GM23338 (cell line): ENCODE measurements at regions not wholly inside any gene's neighbourhood (a gene's known extent, or its start where the extent isn't known, plus 50 kb on each side); places are given as distances from the start of the nearest gene placed in this dataset.

Experiments used
- ATAC-seq: fragments of 200-7000 bp; cut with Tn5 transposase; 3 replicates; pipeline ENCODE4 v1.9.1; 2020
- DNase-seq: peaks from one replicate; pipeline ENCODE4 v3.0.0-alpha.2; 2015; ENCODE audit warnings: low spot score
- H2AFZ ChIP-seq: fragments of 200-600 bp; sonication (generic); 2 replicates; pipeline ENCODE4 v1.8.0; 2016; ENCODE audit warnings: antibody characterized with exemption, mild to moderate bottlenecking, moderate library complexity
- H3F3A ChIP-seq: fragments of 200-600 bp; sonication (generic); replicated peaks from 2 replicates; pipeline ENCODE4 v1.8.0; 2017; ENCODE audit warnings: antibody characterized with exemption, mixed run types, low read depth
- H3K27ac ChIP-seq: fragments of 200-600 bp; sonication (generic); 2 replicates; pipeline ENCODE4 v1.6.1; 2016; ENCODE audit warnings: low read depth
- H3K27me3 ChIP-seq: fragments of 200-600 bp; sonication (generic); 2 replicates; pipeline ENCODE4 v1.8.0; 2016; ENCODE audit warnings: mild to moderate bottlenecking, mixed run types, moderate library complexity; ENCODE audit not compliant: insufficient read depth
- H3K36me3 ChIP-seq: fragments of 200-600 bp; sonication (generic); 2 replicates; pipeline ENCODE4 v1.8.0; 2016; ENCODE audit warnings: mild to moderate bottlenecking; ENCODE audit not compliant: insufficient read depth
- H3K4me1 ChIP-seq: fragments of 200-600 bp; sonication (generic); 2 replicates; pipeline ENCODE4 v1.8.0; 2016; ENCODE audit warnings: mild to moderate bottlenecking, moderate library complexity; ENCODE audit not compliant: insufficient read depth
- H3K4me2 ChIP-seq: fragments of 200-600 bp; sonication (generic); 2 replicates; pipeline ENCODE4 v1.7.1; 2017; ENCODE audit warnings: mixed run types
- H3K4me3 ChIP-seq: fragments of 200-600 bp; sonication (generic); 2 replicates; pipeline ENCODE4 v1.6.1; 2016; ENCODE audit warnings: mixed run types
- H3K79me2 ChIP-seq: fragments of 200-600 bp; sonication (generic); replicated peaks from 2 replicates; pipeline ENCODE4 v1.8.0; 2017; ENCODE audit warnings: mild to moderate bottlenecking; ENCODE audit not compliant: insufficient read depth
- H3K9me2 ChIP-seq: fragments of 200-600 bp; sonication (generic); 2 replicates; pipeline ENCODE4 v1.8.0; 2017; ENCODE audit not compliant: insufficient read depth
- H4K20me1 ChIP-seq: fragments of 200-600 bp; sonication (generic); replicated peaks from 2 replicates; pipeline ENCODE4 v1.8.0; 2017; ENCODE audit warnings: mild to moderate bottlenecking; ENCODE audit not compliant: insufficient read depth
- H3K27ac Mint-ChIP-seq: 2 replicates; pipeline ENCODE4 v1.8.0; 2020; ENCODE audit warnings: inconsistent platforms, mild to moderate bottlenecking, moderate library complexity, mixed read lengths
- H3K27me3 Mint-ChIP-seq: 3 replicates; pipeline ENCODE4 v1.8.0; 2022; ENCODE audit warnings: low read depth, mild to moderate bottlenecking, moderate library complexity, mixed read lengths, inconsistent platforms; ENCODE audit not compliant: insufficient read depth, poor library complexity
- H3K36me3 Mint-ChIP-seq: 3 replicates; pipeline ENCODE4 v1.8.0; 2021; ENCODE audit warnings: low read depth, mild to moderate bottlenecking, inconsistent platforms, moderate library complexity, mixed read lengths
- H3K4me1 Mint-ChIP-seq: 3 replicates; pipeline ENCODE4 v1.8.0; 2020; ENCODE audit warnings: mild to moderate bottlenecking, inconsistent platforms, mixed read lengths
- H3K4me3 Mint-ChIP-seq: 3 replicates; pipeline ENCODE4 v1.8.0; 2021; ENCODE audit warnings: moderate library complexity, mild to moderate bottlenecking, inconsistent platforms, mixed read lengths
- H3K9me3 Mint-ChIP-seq: 3 replicates; pipeline ENCODE4 v1.8.0; 2020; ENCODE audit warnings: moderate library complexity, mild to moderate bottlenecking, inconsistent platforms, mixed read lengths
- CREB1 ChIP-seq: fragments of 250-450 bp; sonication (Bioruptor Pico); IDR thresholded peaks from 2 replicates; pipeline ENCODE4 v1.5.0; 2020; ENCODE audit warnings: low read depth, mild to moderate bottlenecking, moderate library complexity
- CTCF ChIP-seq, 2 experiments: fragments of 200-600 bp in 1 of 2; sonication (generic) in 1 of 2; conservative IDR thresholded peaks; 2 replicates each; pipeline versions ENCODE4 v1.5.1 to v1.6.1; 2016 to 2017; ENCODE audit warnings: antibody characterized with exemption in 2 of 2, low read depth in 2 of 2, mild to moderate bottlenecking in 2 of 2, moderate library complexity in 1 of 2
- EZH2 ChIP-seq: fragments of 200-600 bp; sonication (generic); IDR thresholded peaks from one replicate; pipeline ENCODE4 v1.8.0; 2017; ENCODE audit warnings: antibody characterized with exemption, mild to moderate bottlenecking, low read depth; ENCODE audit not compliant: unreplicated experiment
- EZH2phosphoT487 ChIP-seq: fragments of 200-600 bp; sonication (generic); IDR thresholded peaks from one replicate; pipeline ENCODE4 v1.8.1; 2018; ENCODE audit warnings: antibody characterized with exemption; ENCODE audit not compliant: unreplicated experiment
- ZNF331 ChIP-seq: fragments of 250-450 bp; sonication (Bioruptor Pico); IDR thresholded peaks from 2 replicates; pipeline ENCODE4 v1.5.0; 2020; ENCODE audit warnings: low read depth, mild to moderate bottlenecking, moderate library complexity
- ZNF462 ChIP-seq: fragments of 250-450 bp; sonication (Bioruptor Pico); IDR thresholded peaks from 2 replicates; pipeline ENCODE4 v1.5.0; 2020; ENCODE audit warnings: mild to moderate bottlenecking, moderate library complexity

GRCh38 chr12:18807714-18808113 is 69.8 kb downstream of the CAPZA3 start (continued):
- TF ChIP-seq ZNF331 (no peak), EZH2phosphoT487 (no peak), ZNF462 (no peak), CREB1 (CRISPR knock-in tag) (no peak)

- Histone ChIP-seq H3K4me2 (no peak overlapping the region), H3K27me3 (no peaks in the 10 kb centered on the region), H3K4me1 (0 out of 2 replicates have a peak, but pooled peaks cover 8% of the 10 kb centered on the region), H2AFZ (no peak overlapping the region), H3K79me2 (no peaks in the 10 kb centered on the region), H3K27ac (no peak overlapping the region), H3K36me3 (no peaks in the 10 kb centered on the region), H3K4me3 (no peak overlapping the region), H4K20me1 (no peaks in the 10 kb centered on the region), H3K9me2 (peaks cover 10% of the 10 kb centered on the region), H3F3A (no peaks in the 10 kb centered on the region)
- H3K27me3 Mint-ChIP-seq, result no peaks in the 10 kb centered on the region
- no peaks in the 10 kb centered on the region; the same call in 2 of the 3 replicates for H3K9me3 Mint-ChIP-seq
- peaks cover 10% of the 10 kb centered on the region for H3K4me1 Mint-ChIP-seq
- no peak overlapping the region for H3K4me3 Mint-ChIP-seq
- no peak for ATAC-seq
- H3K27ac Mint-ChIP-seq, result no peak overlapping the region
- H3K36me3 Mint-ChIP-seq, result peaks cover 2% of the 10 kb centered on the region; the same call in 1 of the 3 replicates
- DNase-seq, result no peak
- TF ChIP-seq CREB1 (CRISPR knock-in tag), result no peak
- TF ChIP-seq CTCF (conservative IDR thresholded peaks at IDR 0.05; ENCODE audit: low read depth in 2 of 2), result no peak
- no peak for TF ChIP-seq EZH2
- no peak for TF ChIP-seq EZH2phosphoT487
- TF ChIP-seq ZNF462, result no peak
These were observed 70.3 kb downstream of the CAPZA3 start for GRCh38 chr12:18808221-18808620.
